H1 (cell line): ENCODE measurements at regions not wholly inside any gene's neighbourhood (a gene's known extent, or its start where the extent isn't known, plus 50 kb on each side); places are given as distances from the start of the nearest gene placed in this dataset.

Experiments used
- CTCF ChIA-PET: fragments of 300-600 bp; sonication (Branson Sonifier 250); formaldehyde crosslinking; loops from one replicate; lab custom pipeline; 2021; ENCODE audit not compliant: partially characterized antibody; lab: Charles Lee
- POLR2A ChIA-PET: fragments of 300-600 bp; sonication (Branson Sonifier 250); formaldehyde crosslinking; loops from one replicate; lab custom pipeline; 2021; ENCODE audit warnings: inconsistent platforms; ENCODE audit not compliant: partially characterized antibody; lab: Charles Lee
- DNase-seq, 2 experiments: peaks; one replicate each; pipeline versions ENCODE4 v3.0.0 to v3.0.0-alpha.2; 2010 to 2022; ENCODE audit warnings: low spot score in 2 of 2, low read depth in 1 of 2, mixed read lengths in 1 of 2
- FAIRE-seq: peaks from 2 replicates; lab custom pipeline; 2011; peaks lifted over from hg19 to GRCh38; lab: Jason Lieb, UNC
- H2AFZ ChIP-seq: 2 replicates; pipeline ENCODE4 v1.8.1; 2012; ENCODE audit warnings: low read length, inconsistent platforms
- H2AK5ac ChIP-seq: 2 replicates; pipeline ENCODE4 v1.6.1; 2013; ENCODE audit warnings: low read depth, low read length
- H2BK120ac ChIP-seq: replicated peaks from 2 replicates; pipeline ENCODE3; 2013; ENCODE audit warnings: low read depth, low read length, inconsistent platforms
- H2BK12ac ChIP-seq: 2 replicates; pipeline ENCODE4 v1.6.1; 2013; ENCODE audit warnings: low read depth, low read length
- H2BK15ac ChIP-seq: 2 replicates; pipeline ENCODE4 v1.6.1; 2013; ENCODE audit warnings: low read length
- H2BK20ac ChIP-seq: 2 replicates; pipeline ENCODE4 v1.6.1; 2013; ENCODE audit warnings: low read length
- H2BK5ac ChIP-seq: 2 replicates; pipeline ENCODE4 v1.6.1; 2013; ENCODE audit warnings: low read depth, low read length
- H3K14ac ChIP-seq: 2 replicates; pipeline ENCODE4 v1.6.1; 2013; ENCODE audit warnings: inconsistent platforms; ENCODE audit not compliant: insufficient read length
- H3K18ac ChIP-seq: 2 replicates; pipeline ENCODE4 v1.6.1; 2013; ENCODE audit warnings: low read length; ENCODE audit errors: extremely low read depth
- H3K23ac ChIP-seq: 2 replicates; pipeline ENCODE4 v1.6.1; 2013; ENCODE audit warnings: inconsistent platforms; ENCODE audit not compliant: insufficient read length
- H3K23me2 ChIP-seq: 2 replicates; pipeline ENCODE4 v1.6.1; 2013; ENCODE audit warnings: low read depth, low read length
- H3K27ac ChIP-seq: 2 replicates; pipeline ENCODE4 v1.6.1; 2011; ENCODE audit warnings: low read depth, low read length, inconsistent platforms
- H3K27me3 ChIP-seq, 4 experiments: replicated peaks in 1 of 4; 1 replicate in 1 of 4; 2 replicates in 3 of 4; pipeline versions ENCODE4 v1.6.1 to v1.8.1; 2011 to 2013; ENCODE audit warnings: low read length in 3 of 4, mild to moderate bottlenecking in 3 of 4, inconsistent platforms in 2 of 4, mixed read lengths in 2 of 4, moderate library complexity in 1 of 4; ENCODE audit not compliant: control insufficient read depth in 3 of 4, insufficient read depth in 3 of 4; ENCODE audit errors: extremely low read depth in 1 of 4
- H3K36me3 ChIP-seq, 4 experiments: 2 replicates each; pipeline versions ENCODE4 v1.6.1 to v1.8.1; 2011 to 2013; ENCODE audit warnings: mild to moderate bottlenecking in 4 of 4, low read length in 3 of 4, moderate library complexity in 2 of 4, control low read depth in 1 of 4, inconsistent platforms in 1 of 4; ENCODE audit not compliant: insufficient read depth in 4 of 4, control insufficient read depth in 2 of 4
- H3K4ac ChIP-seq: replicated peaks from 2 replicates; pipeline ENCODE3; 2013; ENCODE audit warnings: low read length, low read depth, mixed read lengths, inconsistent platforms; ENCODE audit not compliant: insufficient read length
- H3K4me1 ChIP-seq, 4 experiments: replicated peaks in 1 of 4; 1 replicate in 1 of 4; 2 replicates in 3 of 4; pipeline versions ENCODE4 v1.6.1 to v1.8.1; 2011 to 2013; ENCODE audit warnings: low read length in 3 of 4, inconsistent platforms in 2 of 4, mixed read lengths in 1 of 4; ENCODE audit not compliant: insufficient read depth in 4 of 4, control insufficient read depth in 3 of 4
- H3K4me2 ChIP-seq, 2 experiments: 2 replicates each; pipeline versions ENCODE4 v1.6.1 to v1.8.1; 2011 to 2013; ENCODE audit warnings: low read depth in 2 of 2, low read length in 2 of 2, control low read depth in 1 of 2, inconsistent platforms in 1 of 2, mild to moderate bottlenecking in 1 of 2; ENCODE audit not compliant: insufficient read depth in 1 of 2
- H3K4me3 ChIP-seq, 4 experiments: fragments of 200-600, 300-600 bp in 1 of 4; sonication (generic), shearing (Covaris generic), sonication (Bioruptor Twin) in 1 of 4; 2 replicates each; pipeline versions ENCODE4 v1.5.1 to v1.8.1; 2011 to 2016; ENCODE audit warnings: low read length in 4 of 4, low read depth in 3 of 4, control low read depth in 2 of 4, inconsistent platforms in 2 of 4, mild to moderate bottlenecking in 2 of 4, mixed read lengths in 1 of 4, moderate library complexity in 1 of 4; ENCODE audit not compliant: insufficient read depth in 2 of 4; ENCODE audit errors: extremely low read depth in 1 of 4
- H3K56ac ChIP-seq: replicated peaks from 2 replicates; pipeline ENCODE3; 2013; ENCODE audit warnings: low read depth, mild to moderate bottlenecking, mixed read lengths, low read length, inconsistent platforms; ENCODE audit not compliant: insufficient read length
- H3K79me1 ChIP-seq: 2 replicates; pipeline ENCODE4 v1.6.1; 2013; ENCODE audit warnings: low read depth, low read length, control low read depth
- H3K79me2 ChIP-seq, 2 experiments: 2 replicates each; pipeline versions ENCODE4 v1.6.1 to v1.8.1; 2012 to 2013; ENCODE audit warnings: low read length in 2 of 2, mild to moderate bottlenecking in 2 of 2, inconsistent platforms in 1 of 2; ENCODE audit not compliant: insufficient read depth in 2 of 2, control insufficient read depth in 1 of 2
- H3K9ac ChIP-seq, 4 experiments: replicated peaks in 1 of 4; 1 replicate in 1 of 4; 2 replicates in 3 of 4; pipeline versions ENCODE4 v1.6.1 to v1.8.1; 2011 to 2013; ENCODE audit warnings: low read depth in 3 of 4, low read length in 3 of 4, control low read depth in 2 of 4, mild to moderate bottlenecking in 2 of 4, moderate library complexity in 2 of 4, inconsistent platforms in 1 of 4; ENCODE audit errors: extremely low read depth in 1 of 4
- H3K9me3 ChIP-seq, 2 experiments: 2 replicates each; pipeline versions ENCODE4 v1.6.1 to v1.8.1; 2012 to 2013; ENCODE audit warnings: mild to moderate bottlenecking in 2 of 2, moderate library complexity in 2 of 2, control low read depth in 1 of 2, inconsistent platforms in 1 of 2, low read depth in 1 of 2, low read length in 1 of 2, mixed read lengths in 1 of 2; ENCODE audit not compliant: insufficient read depth in 2 of 2
- H4K20me1 ChIP-seq, 2 experiments: replicated peaks in 1 of 2; 2 replicates each; pipeline versions ENCODE3 to v1.8.1; 2011 to 2013; ENCODE audit warnings: inconsistent platforms in 2 of 2, low read length in 2 of 2, mild to moderate bottlenecking in 1 of 2; ENCODE audit not compliant: insufficient read depth in 2 of 2, control insufficient read depth in 1 of 2
- H4K5ac ChIP-seq: 2 replicates; pipeline ENCODE4 v1.6.1; 2013; ENCODE audit warnings: low read length, low read depth, mixed read lengths, inconsistent platforms; ENCODE audit not compliant: insufficient read length
- H4K8ac ChIP-seq: 2 replicates; pipeline ENCODE4 v1.8.0; 2013; ENCODE audit warnings: mild to moderate bottlenecking, moderate library complexity, low read length, inconsistent platforms; ENCODE audit not compliant: insufficient read depth; ENCODE audit errors: extremely low read depth
- H4K91ac ChIP-seq: replicated peaks from 2 replicates; pipeline ENCODE3; 2013; ENCODE audit warnings: low read length, mixed read lengths, inconsistent platforms; ENCODE audit not compliant: insufficient read length
- ATF2 ChIP-seq: IDR thresholded peaks from 2 replicates; pipeline ENCODE4 v1.6.1; 2012; ENCODE audit warnings: low read length, inconsistent platforms
- BACH1 ChIP-seq: IDR thresholded peaks from 2 replicates; pipeline ENCODE4 v1.6.1; 2012; ENCODE audit warnings: low read length, improper control_type of control experiment
- CHD1 ChIP-seq: IDR thresholded peaks from 2 replicates; pipeline ENCODE4 v1.6.1; 2012; ENCODE audit warnings: low read depth, low read length, improper control_type of control experiment
- KDM1A ChIP-seq: fragments of 200-600, 300-600 bp; sonication (generic); IDR thresholded peaks from 2 replicates; pipeline ENCODE4 v1.7.1; 2016; ENCODE audit warnings: mild to moderate bottlenecking, low read length, borderline replicate concordance
- MAX ChIP-seq: IDR thresholded peaks from 2 replicates; pipeline ENCODE4 v1.6.1; 2012; ENCODE audit warnings: inconsistent platforms
- PHF8 ChIP-seq: fragments of 200-600 bp; sonication (generic); conservative IDR thresholded peaks from 2 replicates; pipeline ENCODE4 v1.7.1; 2012; ENCODE audit warnings: low read depth, mild to moderate bottlenecking, inconsistent platforms, low read length, moderate library complexity
- POLR2A ChIP-seq, 2 experiments: IDR thresholded peaks; 1 replicate in 1 of 2; 2 replicates in 1 of 2; pipeline ENCODE4 v1.6.1; 2011; ENCODE audit warnings: low read depth in 2 of 2, low read length in 2 of 2, mild to moderate bottlenecking in 2 of 2; ENCODE audit errors: control extremely low read depth in 1 of 2
- RBBP5 ChIP-seq: IDR thresholded peaks from 2 replicates; pipeline ENCODE4 v1.7.1; 2012; ENCODE audit warnings: low read depth, mild to moderate bottlenecking, inconsistent platforms, low read length, moderate library complexity, borderline replicate concordance
- SIN3A ChIP-seq, 2 experiments: IDR thresholded peaks in 1 of 2; conservative IDR thresholded peaks in 1 of 2; 2 replicates each; pipeline ENCODE4 v1.6.1; 2011 to 2012; ENCODE audit warnings: low read length in 2 of 2, improper control_type of control experiment in 1 of 2, low read depth in 1 of 2, mild to moderate bottlenecking in 1 of 2
- SP2 ChIP-seq: IDR thresholded peaks from 2 replicates; pipeline ENCODE4 v1.6.1; 2012; ENCODE audit warnings: mild to moderate bottlenecking, low read length, inconsistent platforms
- TAF1 ChIP-seq: IDR thresholded peaks from 2 replicates; pipeline ENCODE4 v1.6.1; 2011; ENCODE audit warnings: mild to moderate bottlenecking, low read depth, low read length
- TEAD4 ChIP-seq: IDR thresholded peaks from 2 replicates; pipeline ENCODE4 v1.6.1; 2012; ENCODE audit warnings: low read depth, low read length, inconsistent platforms, mixed read lengths
- YY1 ChIP-seq: IDR thresholded peaks from 2 replicates; pipeline ENCODE4 v1.6.1; 2011; ENCODE audit warnings: low read depth, mild to moderate bottlenecking, low read length
- ZNF274 ChIP-seq: IDR thresholded peaks from 2 replicates; pipeline ENCODE4 v1.7.0; 2012; ENCODE audit warnings: low read length, borderline replicate concordance; ENCODE audit errors: extremely low read depth
- WGBS, 2 experiments: shearing (Covaris generic) in 1 of 2; methylation state at CpG; one replicate each; pipeline versions ENCODE4 v1.1.6 to v1.1.7; 2013 to 2015; ENCODE audit warnings: low lambda C conversion rate in 2 of 2, mixed read lengths in 2 of 2, inconsistent platforms in 1 of 2, low coverage in 1 of 2, missing lambda C conversion rate in 1 of 2; ENCODE audit not compliant: insufficient replicate concordance in 2 of 2, insufficient coverage in 1 of 2, insufficient read length in 1 of 2; ENCODE audit errors: extremely low coverage in 1 of 2, missing lambda C conversion rate in 1 of 2; 5-methylcytosine and 5-hydroxymethylcytosine counted together

DNA sequence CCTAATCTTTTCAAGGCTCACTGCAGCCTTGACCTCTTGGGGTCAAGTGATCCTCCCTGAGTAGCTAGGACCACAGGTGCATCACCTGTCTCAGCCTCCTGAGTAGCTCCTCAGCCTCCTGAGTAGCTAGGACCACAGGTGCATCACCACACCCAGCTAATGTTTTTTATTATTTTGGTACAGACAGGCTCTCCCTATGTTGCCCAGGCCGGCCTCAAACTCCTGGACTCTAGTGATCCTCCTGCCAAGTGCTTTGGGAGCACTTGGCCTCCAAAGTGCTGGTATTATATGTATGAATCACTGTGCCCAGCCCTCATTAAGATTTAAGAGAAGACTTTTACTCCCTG lies 58.5 kb upstream of the S1PR1 start:
- WGBS, 2 experiments, result 88% methylated on average over 1 of the region's 1 CpG; no CpG with 5 or more reads in 1 of the 2 experiments
- H4K20me1 ChIP-seq, result no peaks in the 10 kb centered on the region
- no peak overlapping the region for H3K27ac ChIP-seq
- no peaks in the 10 kb centered on the region for H3K36me3 ChIP-seq
- H3K27me3 ChIP-seq, result no peaks in the 10 kb centered on the region
- no peak overlapping the region for H3K4me3 ChIP-seq
- H3K4ac ChIP-seq, result no peak overlapping the region
- FAIRE-seq, result no peak
- H3K4me1 ChIP-seq, result no peaks in the 10 kb centered on the region
- H2BK20ac ChIP-seq, result no peak overlapping the region
- no peak overlapping the region for H2AK5ac ChIP-seq
- H3K9ac ChIP-seq, result no peak overlapping the region
- no peak overlapping the region for H4K5ac ChIP-seq
- H2BK15ac ChIP-seq, result no peak overlapping the region
- no peak overlapping the region for H3K4me2 ChIP-seq
- peak overlapping the region; percentile 35; the same call in 1 of the 2 replicates for H4K8ac ChIP-seq
- H3K18ac ChIP-seq, result no peak overlapping the region
- ChIA-PET POLR2A (no interaction called here), CTCF (interaction anchor here (0.6 to 0.9 kb wide), 2 partner anchors 61 to 66 kb away, joined by 3 to 4 read pairs; no protein-coding TSS in a partner anchor)
- no peaks in the 10 kb centered on the region for H3K79me1 ChIP-seq
- H3K56ac ChIP-seq, result no peak overlapping the region
- H2BK120ac ChIP-seq, result no peak overlapping the region
- no peak overlapping the region for H3K14ac ChIP-seq
- H2BK12ac ChIP-seq, result no peak overlapping the region
- DNase-seq, result no peak
- no peak overlapping the region for H2AFZ ChIP-seq
- no peak overlapping the region for H4K91ac ChIP-seq
- no peaks in the 10 kb centered on the region for H3K23me2 ChIP-seq
- no peak overlapping the region for H2BK5ac ChIP-seq
- no peak overlapping the region for H3K23ac ChIP-seq
- H3K79me2 ChIP-seq, result no peaks in the 10 kb centered on the region
- H3K9me3 ChIP-seq, result no peaks in the 10 kb centered on the region
- TF ChIP-seq RBBP5 (no peak), CHD1 (no peak), SP2 (no peak), POLR2A (IDR thresholded peaks at IDR 0.05; ENCODE audit: control extremely low read depth in 1 of 2, low read depth in 2 of 2, low read length in 2 of 2) (no peak), ZNF274 (no peak), KDM1A (no peak), TEAD4 (no peak), SIN3A (conservative IDR thresholded peaks at IDR 0.05 in 1 of 2, IDR thresholded peaks at IDR 0.05 in 1 of 2; ENCODE audit: low read depth in 1 of 2, low read length in 2 of 2) (no peak), ATF2 (no peak), YY1 (no peak), MAX (no peak), PHF8 (no peak), TAF1 (no peak), BACH1 (no peak)
